Brain microvascular endothelial cell (primary cell): ENCODE measurements at regions not wholly inside any gene's neighbourhood (a gene's known extent, or its start where the extent isn't known, plus 50 kb on each side); places are given as distances from the start of the nearest gene placed in this dataset.
A peak's percentile ranks its signal among the peaks of the same experiment; 100 is the strongest.

Source experiments
- DNase-seq: peaks from one replicate; pipeline ENCODE4 v3.0.0-alpha.2; 2020
- H3K27ac ChIP-seq: fragments of 250-450 bp; sonication (Bioruptor Pico); 2 replicates; pipeline ENCODE4 v1.5.1; 2020; ENCODE audit warnings: mild to moderate bottlenecking, moderate library complexity
- H3K27me3 ChIP-seq: fragments of 250-450 bp; sonication (Bioruptor Pico); replicated peaks from 2 replicates; pipeline ENCODE4 v1.5.1; 2020; ENCODE audit warnings: mild to moderate bottlenecking
- H3K36me3 ChIP-seq: fragments of 250-450 bp; sonication (Bioruptor Pico); replicated peaks from 2 replicates; pipeline ENCODE4 v1.5.1; 2020; ENCODE audit warnings: mild to moderate bottlenecking
- H3K4me3 ChIP-seq: 2 replicates; pipeline ENCODE4 v1.5.1; 2011; ENCODE audit warnings: low read depth, mild to moderate bottlenecking, control low read depth, low read length, moderate library complexity
- CTCF ChIP-seq: IDR thresholded peaks from 2 replicates; pipeline ENCODE4 v1.5.1; 2011; ENCODE audit warnings: low read depth, mild to moderate bottlenecking, moderate library complexity, low read length, control low read depth, inconsistent platforms; ENCODE audit errors: missing control alignments
- in situ Hi-C: cut with HindIII; loops from 2 replicates; pipeline ENCODE4 v1.10.0; 2017; ENCODE audit warnings: low sequenced_read_pairs, low pct_ligation_motif_present

- Histone ChIP-seq H3K27ac (no peak overlapping the region), H3K27me3 (no peaks in the 10 kb centered on the region), H3K4me3 (no peak overlapping the region), H3K36me3 (no peaks in the 10 kb centered on the region)
- in situ Hi-C loops: no loop called here
- no peak for DNase-seq
- no peak for TF ChIP-seq CTCF
Measured at GRCh38 chr5:93311881-93312280, 269.1 kb downstream of the NR2F1-AS1 start.

- Histone ChIP-seq H3K36me3 (no peaks in the 10 kb centered on the region), H3K4me3 (no peak overlapping the region)
- in situ Hi-C loops: no loop called here
Measured at GRCh38 chr5:93307557-93307956, 273.5 kb downstream of the NR2F1-AS1 start.

GRCh38 chr5:93305984-93306383 is 275.0 kb downstream of the NR2F1-AS1 start:
- H3K36me3 ChIP-seq: no peaks in the 10 kb centered on the region
- peak overlapping the region; percentile 13 for H3K4me3 ChIP-seq
- TF ChIP-seq CTCF: no peak
- no peak overlapping the region for H3K27ac ChIP-seq
- no peak for DNase-seq
- in situ Hi-C loops: no loop called here
- no peaks in the 10 kb centered on the region for H3K27me3 ChIP-seq

More at GRCh38 chr5:93307557-93307956, 273.5 kb downstream of the NR2F1-AS1 start:
- Histone ChIP-seq H3K27ac (no peak overlapping the region), H3K27me3 (no peaks in the 10 kb centered on the region)
- no peak for TF ChIP-seq CTCF
- DNase-seq: peak; percentile 16

- no peak for TF ChIP-seq CTCF
- in situ Hi-C loops: no loop called here
- Histone ChIP-seq H3K27me3 (no peaks in the 10 kb centered on the region), H3K4me3 (no peak overlapping the region), H3K36me3 (no peaks in the 10 kb centered on the region), H3K27ac (no peak overlapping the region)
- DNase-seq: no peak
Measured at GRCh38 chr5:93304456-93305250, 276.4 kb downstream of the NR2F1-AS1 start.

- Histone ChIP-seq H3K27ac (no peak overlapping the region), H3K4me3 (no peak overlapping the region), H3K36me3 (no peaks in the 10 kb centered on the region), H3K27me3 (no peaks in the 10 kb centered on the region)
- DNase-seq: no peak
- no peak for TF ChIP-seq CTCF
- in situ Hi-C loops: no loop called here
Measured at GRCh38 chr5:93303291-93303691, 277.7 kb downstream of the NR2F1-AS1 start.

GRCh38 chr5:93302711-93303110 is 278.3 kb downstream of the NR2F1-AS1 start:
- DNase-seq: no peak
- in situ Hi-C loops: no loop called here
- Histone ChIP-seq H3K4me3 (no peak overlapping the region), H3K36me3 (no peaks in the 10 kb centered on the region), H3K27ac (no peak overlapping the region), H3K27me3 (no peaks in the 10 kb centered on the region)
- TF ChIP-seq CTCF: no peak
